GM12872 (cell line): ENCODE measurements at regions not wholly inside any gene's neighbourhood (a gene's known extent, or its start where the extent isn't known, plus 50 kb on each side); places are given as distances from the start of the nearest gene placed in this dataset.

Source experiments
- CTCF ChIP-seq: IDR thresholded peaks from 3 replicates; pipeline ENCODE4 v1.5.1; 2011; ENCODE audit warnings: low read depth, mild to moderate bottlenecking, low read length, moderate library complexity; ENCODE audit not compliant: insufficient read depth

GRCh38 chr2:221074238-221074637, 497.9 kb downstream of the EPHA4 start:
- TF ChIP-seq CTCF, result no peak

- TF ChIP-seq CTCF, result no peak
These were observed 496.9 kb downstream of the EPHA4 start for GRCh38 chr2:221075203-221075602.

DNA sequence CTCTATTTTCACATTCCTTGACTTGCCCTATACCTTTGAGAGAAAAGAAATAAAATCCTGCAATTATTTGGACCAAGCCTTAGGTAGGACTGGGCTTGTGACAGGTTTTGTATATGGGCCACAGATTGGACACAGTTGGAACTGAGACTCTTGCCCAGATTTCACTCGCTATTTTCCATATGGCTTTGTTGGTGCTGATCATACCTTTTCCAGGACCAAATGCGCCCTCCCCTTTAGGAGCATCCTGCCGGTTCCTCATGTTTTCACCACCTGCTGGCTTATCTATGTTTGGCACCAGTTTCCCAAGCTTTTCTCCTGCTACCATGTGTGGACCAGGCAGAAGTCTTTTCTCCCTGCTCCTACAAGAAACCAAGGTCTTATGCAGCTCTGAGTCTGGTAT, 494.9 kb downstream of the EPHA4 start:
- no peak for TF ChIP-seq CTCF

GRCh38 chr2:221077799-221078198, 494.3 kb downstream of the EPHA4 start:
- TF ChIP-seq CTCF, result no peak

DNA sequence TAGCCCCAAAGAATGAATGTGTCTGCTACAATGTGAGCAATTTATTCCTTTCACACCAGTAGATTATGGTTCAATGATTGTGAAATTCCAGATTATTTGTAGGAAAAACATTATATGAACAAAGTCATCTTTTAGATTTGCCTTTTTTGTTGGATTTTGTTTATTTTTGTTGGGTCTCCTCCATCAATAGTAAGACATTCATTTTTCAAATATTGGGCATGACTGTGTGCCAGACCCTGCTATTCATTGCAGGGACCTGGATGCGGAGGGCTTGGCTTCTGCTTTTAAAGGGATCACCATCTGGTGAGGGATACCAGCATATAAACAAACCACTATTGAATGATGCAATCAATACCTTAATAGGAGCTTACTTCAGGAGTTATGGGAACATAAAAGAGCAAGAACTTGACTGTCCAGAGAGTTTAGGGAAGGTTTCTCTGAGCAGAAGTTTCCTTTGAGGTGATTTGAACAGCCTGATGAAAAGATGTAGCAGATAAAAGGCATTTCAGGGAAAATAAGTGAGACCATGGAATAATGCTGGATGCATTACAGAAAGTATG, 486.7 kb downstream of the EPHA4 start:
- no peak for TF ChIP-seq CTCF

DNA sequence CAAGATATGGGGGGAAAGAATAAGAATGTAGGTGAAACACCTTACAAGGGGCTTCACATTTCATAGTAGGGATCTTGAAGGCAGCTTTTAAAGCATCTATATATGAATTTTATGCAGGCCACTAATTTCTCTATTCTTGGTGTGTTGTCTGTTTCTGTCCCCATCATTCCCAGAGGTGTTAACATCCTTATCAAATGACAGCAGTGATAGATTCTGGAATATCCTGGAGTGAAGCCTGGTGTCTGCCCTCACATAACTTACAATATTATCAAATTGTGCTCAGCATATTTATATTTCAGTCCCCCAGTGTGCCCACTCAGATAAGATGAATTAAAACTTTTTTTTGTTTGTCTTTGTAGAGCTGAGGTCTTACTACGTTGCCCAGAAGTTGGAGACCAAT, 486.2 kb downstream of the EPHA4 start:
- TF ChIP-seq CTCF, result no peak

GRCh38 chr2:221087779-221088178, 484.3 kb downstream of the EPHA4 start:
- no peak for TF ChIP-seq CTCF
